ENCODE measurements at regions not wholly inside any gene's neighbourhood (a gene's known extent, or its start where the extent isn't known, plus 50 kb on each side); places are given as distances from the start of the nearest gene placed in this dataset.

GRCh38 chr11:91771961-91772360 is 452.7 kb upstream of the FAT3 start:
- no peak for TF ChIP-seq CTCF (IDR thresholded peaks at IDR 0.05)

- TF ChIP-seq CTCF (IDR thresholded peaks at IDR 0.05) = no peak
Observed at GRCh38 chr11:91768783-91769182, 455.8 kb upstream of the FAT3 start.

GRCh38 chr11:91763331-91763730 is 461.3 kb upstream of the FAT3 start:
- TF ChIP-seq CTCF (IDR thresholded peaks at IDR 0.05) = no peak

- TF ChIP-seq CTCF (IDR thresholded peaks at IDR 0.05) = no peak
Observed at GRCh38 chr11:91761406-91762025, 463.1 kb upstream of the FAT3 start.

- no peak for TF ChIP-seq CTCF (IDR thresholded peaks at IDR 0.05)
Observed at GRCh38 chr11:91756829-91757480, 467.7 kb upstream of the FAT3 start.

- no peak for TF ChIP-seq CTCF (IDR thresholded peaks at IDR 0.05)
Observed at GRCh38 chr11:91755951-91756707, 468.5 kb upstream of the FAT3 start.

- no peak for TF ChIP-seq CTCF (IDR thresholded peaks at IDR 0.05)
Observed at GRCh38 chr11:91755526-91755925, 469.1 kb upstream of the FAT3 start.

Measured in LNCAP (cell line).